Peyer's patch (tissue), 4 donors: ENCODE measurements at regions not wholly inside any gene's neighbourhood (a gene's known extent, or its start where the extent isn't known, plus 50 kb on each side); places are given as distances from the start of the nearest gene placed in this dataset.
"Not testable (repeated sequence)": the region's sequence is repeated elsewhere in the genome, so short reads cannot be mapped to it uniquely, and the experiment has no call there.

ENCODE experiments used
- DNase-seq, 3 donors: peaks; one replicate each; pipeline ENCODE4 v3.0.0-alpha.2; 2017 to 2019
- H3K27ac ChIP-seq, 4 donors: fragments of 200-600 bp; sonication (generic); one replicate each; pipeline ENCODE4 v1.5.1; 2016 to 2019
- H3K27me3 ChIP-seq, 2 donors: fragments of 200-600 bp; sonication (generic); one replicate each; pipeline ENCODE4 v1.5.1; 2019
- H3K36me3 ChIP-seq, 3 donors: fragments of 200-600 bp; sonication (generic); one replicate each; pipeline ENCODE4 v1.5.1; 2016 to 2019
- H3K4me1 ChIP-seq, 4 donors: fragments of 200-600 bp; sonication (generic); one replicate each; pipeline ENCODE4 v1.5.1; 2016 to 2019
- H3K4me3 ChIP-seq, 4 donors: fragments of 200-600 bp; sonication (generic); 1 replicate in 3 of 4; 2 replicates in 1 of 4; pipeline ENCODE4 v1.5.1; 2016 to 2019; ENCODE audit warnings: mild to moderate bottlenecking in 1 of 4
- H3K9me3 ChIP-seq, 4 donors: fragments of 200-600 bp; sonication (generic); one replicate each; pipeline ENCODE4 v1.5.1; 2016 to 2019; ENCODE audit warnings: mild to moderate bottlenecking in 1 of 4

DNA sequence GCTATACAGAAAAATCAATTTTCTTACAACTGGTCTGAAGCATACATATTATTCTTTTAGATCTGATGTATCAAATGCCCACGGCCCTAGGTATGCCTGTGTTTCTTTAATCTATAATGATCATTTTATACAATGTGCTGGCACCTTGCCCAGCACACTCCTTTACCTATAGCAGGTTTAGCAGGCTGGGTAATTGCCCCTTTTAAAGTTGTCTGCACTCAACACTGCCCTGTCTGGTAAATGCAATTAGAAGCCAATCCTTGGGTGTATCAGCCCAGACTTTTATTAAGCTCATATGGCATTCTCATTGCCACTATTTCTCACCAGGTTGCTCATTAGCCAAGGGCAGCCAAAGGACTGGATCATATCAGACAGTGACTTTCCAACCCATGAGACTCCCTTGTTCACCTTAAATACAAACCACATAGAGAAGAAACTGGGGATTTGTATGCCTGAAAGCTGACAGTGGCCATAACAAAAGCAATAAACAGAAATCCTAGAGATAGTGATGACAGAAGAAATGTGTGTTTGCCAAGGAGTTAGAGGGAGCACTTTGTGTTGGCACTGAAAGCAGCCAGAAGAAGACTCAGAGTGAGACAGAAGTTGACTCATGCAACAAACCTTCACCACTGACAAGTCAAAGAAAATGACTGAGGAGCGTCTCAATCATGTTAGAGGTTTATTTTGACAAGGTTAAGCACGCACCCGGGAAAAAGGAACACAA, 334.2 kb downstream of the SPATA31A7 start:
- not testable (repeated sequence) for H3K4me3 ChIP-seq, H3K27ac ChIP-seq, H3K36me3 ChIP-seq, H3K4me1 ChIP-seq, DNase-seq, H3K9me3 ChIP-seq, H3K27me3 ChIP-seq

DNA sequence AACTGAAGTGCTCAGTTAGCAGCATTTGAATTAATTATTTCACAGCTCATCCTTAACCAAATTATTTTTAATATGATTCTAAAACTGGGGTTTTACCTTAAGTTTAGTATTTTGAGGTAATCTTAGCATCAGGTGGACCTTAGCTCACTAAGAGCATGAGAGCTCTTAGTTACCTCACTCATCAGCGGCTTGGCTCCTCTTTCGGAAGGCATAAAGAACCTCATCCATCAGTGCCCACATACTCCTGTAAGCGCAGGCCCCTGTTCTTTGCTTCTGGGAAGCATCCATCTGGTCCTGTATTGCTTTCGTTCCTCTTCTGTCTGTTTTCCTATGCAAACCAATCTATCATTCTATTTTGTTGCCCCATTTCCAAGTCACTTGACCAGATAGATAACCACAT, 335.8 kb downstream of the SPATA31A7 start:
- H3K4me1 ChIP-seq, H3K4me3 ChIP-seq, H3K36me3 ChIP-seq, DNase-seq, H3K9me3 ChIP-seq, H3K27ac ChIP-seq, H3K27me3 ChIP-seq: not testable (repeated sequence)

DNA sequence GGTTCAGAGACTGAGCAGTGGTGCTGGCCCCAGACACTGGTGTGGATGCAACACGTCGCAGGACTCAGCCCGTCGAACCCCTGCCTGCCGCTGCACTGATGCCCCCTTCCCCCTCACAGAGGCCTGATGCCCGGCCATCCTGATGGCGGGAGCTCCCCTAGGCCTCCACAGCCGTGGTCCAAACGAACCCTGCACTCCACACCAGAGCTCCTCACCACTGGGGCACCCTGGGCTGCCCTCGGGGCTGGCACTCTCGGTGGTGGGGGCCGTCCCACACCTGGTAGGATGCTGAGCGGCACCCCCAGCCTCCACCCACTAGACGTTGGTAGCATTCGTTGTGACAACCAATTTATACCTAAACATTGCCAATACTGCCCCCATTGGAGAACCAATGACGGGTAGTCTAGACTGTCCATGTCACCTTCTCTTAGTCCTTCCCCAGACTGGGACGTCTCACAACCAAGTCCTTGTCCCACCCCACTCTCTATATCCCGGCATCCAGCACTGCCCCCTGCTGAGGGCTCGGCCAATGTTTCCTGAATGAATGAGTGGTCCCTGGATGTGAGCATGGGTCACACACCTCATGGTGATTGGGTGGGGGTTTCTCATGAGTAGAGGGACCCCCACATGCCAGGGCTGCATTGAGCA, 360.4 kb downstream of the SPATA31A7 start:
- not testable (repeated sequence) for H3K4me3 ChIP-seq, H3K4me1 ChIP-seq, H3K27me3 ChIP-seq, H3K27ac ChIP-seq, H3K9me3 ChIP-seq, H3K36me3 ChIP-seq
- peak in 1 of 3 donors; percentile 8 for DNase-seq

DNA sequence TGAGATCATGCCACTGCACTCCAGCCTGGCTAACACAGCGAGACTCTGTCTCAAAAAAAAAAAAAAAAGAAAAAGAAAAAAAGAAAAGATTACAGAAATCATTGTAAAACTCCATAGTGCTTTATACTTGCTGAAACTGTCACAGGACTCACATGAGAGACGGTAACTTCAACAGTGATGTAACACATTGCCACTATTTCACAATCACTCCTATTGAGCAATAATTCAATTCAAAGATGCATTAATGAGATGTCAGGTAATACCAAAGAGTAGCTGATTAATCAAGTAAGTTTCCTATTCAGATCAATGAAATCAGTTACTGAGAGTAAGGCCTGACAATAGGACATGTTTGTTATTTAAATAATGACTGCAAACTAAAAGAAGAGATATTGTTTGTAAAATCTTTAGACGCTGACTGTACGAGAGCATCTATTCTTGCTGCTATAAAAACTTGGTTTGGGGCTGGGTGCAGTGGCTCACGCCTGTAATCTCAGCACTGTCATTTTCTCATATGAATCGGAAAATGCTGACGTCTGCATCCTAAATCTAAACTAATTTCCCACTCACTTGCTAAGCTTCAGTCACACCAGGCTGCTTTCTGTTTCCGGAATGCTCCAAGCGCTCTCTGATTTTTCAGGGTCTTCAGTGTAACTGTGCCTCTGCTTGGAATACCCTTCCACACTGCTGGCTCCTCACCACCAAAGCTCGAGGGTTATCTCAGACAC, 381.7 kb downstream of the SPATA31A7 start:
- H3K9me3 ChIP-seq, H3K36me3 ChIP-seq, H3K4me3 ChIP-seq, DNase-seq, H3K27me3 ChIP-seq, H3K4me1 ChIP-seq, H3K27ac ChIP-seq: not testable (repeated sequence)

DNA sequence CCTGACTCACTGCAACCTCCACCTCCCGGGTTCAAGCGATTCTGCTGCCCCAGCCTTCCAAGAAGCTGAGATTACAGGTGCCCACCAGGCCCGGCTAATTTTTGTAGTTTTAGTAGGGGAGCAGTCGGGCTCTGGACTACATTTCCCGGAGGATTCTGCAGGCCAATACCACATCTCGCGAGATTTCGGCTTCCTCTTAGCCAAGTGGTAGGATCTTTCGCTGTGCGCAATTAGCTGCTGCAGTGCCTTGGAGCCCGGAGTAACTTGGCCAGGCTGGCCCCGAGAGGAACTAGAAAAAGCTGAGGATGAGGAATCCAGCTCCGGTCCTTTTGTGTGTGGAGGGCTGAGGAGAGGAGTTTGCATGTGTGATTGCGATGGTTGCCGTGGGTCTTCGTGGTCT, 382.5 kb downstream of the SPATA31A7 start:
- H3K4me1 ChIP-seq, H3K4me3 ChIP-seq, H3K27ac ChIP-seq, DNase-seq, H3K27me3 ChIP-seq, H3K9me3 ChIP-seq, H3K36me3 ChIP-seq: not testable (repeated sequence)

DNA sequence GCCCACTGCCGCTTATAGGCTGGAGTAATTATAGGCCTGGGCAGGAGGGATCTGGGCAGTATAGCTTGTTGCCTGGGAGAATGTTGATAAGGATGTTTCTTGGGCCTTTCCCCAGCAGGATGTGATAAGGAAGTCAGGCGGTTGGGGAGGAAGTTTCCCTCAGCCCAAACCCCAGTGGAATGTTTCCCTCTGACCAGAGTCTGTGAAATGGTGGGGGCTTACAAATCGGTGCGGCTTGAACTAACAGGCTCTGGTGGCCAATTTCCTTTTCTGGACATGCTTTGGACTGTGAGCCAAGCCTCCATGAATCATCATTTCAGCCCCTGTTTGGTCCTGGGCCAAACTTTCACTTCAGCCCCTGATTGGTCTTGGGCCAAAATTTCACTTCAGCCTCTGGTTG, 383.6 kb downstream of the SPATA31A7 start:
- H3K36me3 ChIP-seq, H3K27ac ChIP-seq, H3K4me1 ChIP-seq, H3K9me3 ChIP-seq, H3K27me3 ChIP-seq, H3K4me3 ChIP-seq, DNase-seq: not testable (repeated sequence)
